Epidermal melanocyte (primary cell): ENCODE measurements at regions not wholly inside any gene's neighbourhood (a gene's known extent, or its start where the extent isn't known, plus 50 kb on each side); places are given as distances from the start of the nearest gene placed in this dataset.
"Not testable (repeated sequence)": the region's sequence is repeated elsewhere in the genome, so short reads cannot be mapped to it uniquely, and the experiment has no call there.

Experiments used
- DNase-seq: peaks from one replicate; pipeline ENCODE4 v3.0.0; 2011; ENCODE audit warnings: low spot score; ENCODE audit not compliant: insufficient read length

- no peak for DNase-seq
Measured at GRCh38 chr12:90510948-90511347, 444.0 kb downstream of the CCER1 start.

GRCh38 chr12:90504806-90505205 is 450.2 kb downstream of the CCER1 start:
- DNase-seq = no peak

GRCh38 chr12:90502070-90502469 is 452.9 kb downstream of the CCER1 start:
- DNase-seq = no peak

GRCh38 chr12:90501412-90501811 is 453.6 kb downstream of the CCER1 start:
- DNase-seq = no peak

- no peak for DNase-seq
Measured at GRCh38 chr12:90499795-90500194, 455.2 kb downstream of the CCER1 start.

GRCh38 chr12:90497923-90498545 is 456.9 kb downstream of the CCER1 start:
- no peak for DNase-seq

GRCh38 chr12:90490355-90490754 is 464.6 kb downstream of the CCER1 start:
- DNase-seq = no peak

- no peak for DNase-seq
Measured at GRCh38 chr12:90489141-90489540, 465.8 kb downstream of the CCER1 start.

- DNase-seq = no peak
Measured at GRCh38 chr12:90485560-90485959, 469.4 kb downstream of the CCER1 start.

GRCh38 chr12:90484094-90484493 is 470.9 kb downstream of the CCER1 start:
- DNase-seq = no peak

GRCh38 chr12:90481748-90482147 is 473.2 kb downstream of the CCER1 start:
- no peak for DNase-seq

GRCh38 chr12:90479237-90479636 is 475.7 kb downstream of the CCER1 start:
- DNase-seq = no peak

GRCh38 chr12:90473831-90474230 is 481.1 kb downstream of the CCER1 start:
- no peak for DNase-seq

GRCh38 chr12:90460681-90461080 is 494.3 kb downstream of the CCER1 start:
- no peak for DNase-seq

- no peak for DNase-seq
Measured at GRCh38 chr12:90456248-90456647, 498.7 kb downstream of the CCER1 start.

- no peak for DNase-seq
Measured at GRCh38 chr12:90455756-90456155, 499.2 kb downstream of the CCER1 start.

- DNase-seq = no peak
Measured at GRCh38 chr12:90449611-90450010, 505.4 kb downstream of the CCER1 start.

GRCh38 chr12:90443466-90443865 is 511.5 kb downstream of the CCER1 start:
- DNase-seq = not testable (repeated sequence)

GRCh38 chr12:90441431-90441830 is 513.5 kb downstream of the CCER1 start:
- DNase-seq = no peak

- DNase-seq = no peak
Measured at GRCh38 chr12:90428881-90429280, 526.1 kb downstream of the CCER1 start.

GRCh38 chr12:90428465-90428864 is 526.5 kb downstream of the CCER1 start:
- no peak for DNase-seq

GRCh38 chr12:90423965-90424364 is 531.0 kb downstream of the CCER1 start:
- no peak for DNase-seq

GRCh38 chr12:90410962-90411361 is 544.0 kb downstream of the CCER1 start:
- DNase-seq = no peak

- DNase-seq = no peak
Measured at GRCh38 chr12:90407841-90408240, 547.1 kb downstream of the CCER1 start.
